ENCODE measurements at regions not wholly inside any gene's neighbourhood (a gene's known extent, or its start where the extent isn't known, plus 50 kb on each side); places are given as distances from the start of the nearest gene placed in this dataset.

GRCh38 chr13:80259159-80259558 is 81.8 kb downstream of the SPRY2 start:
- no peak for TF ChIP-seq CTCF (IDR thresholded peaks at IDR 0.05; ENCODE audit: low read depth, low read length, poor library complexity, severe bottlenecking)
- TF ChIP-seq EZH2phosphoT487 (IDR thresholded peaks at IDR 0.05; ENCODE audit: borderline replicate concordance, low read length), result no peak

All from DOHH2 (cell line).